Spleen (tissue), 11 donors: ENCODE measurements at regions not wholly inside any gene's neighbourhood (a gene's known extent, or its start where the extent isn't known, plus 50 kb on each side); places are given as distances from the start of the nearest gene placed in this dataset.

ENCODE experiments used
- DNase-seq: peaks from one replicate; pipeline ENCODE4 v3.0.0-alpha.2; 2020
- H3K27ac ChIP-seq, 8 donors: fragments of 200-600 bp; sonication (generic) in 7 of 8; 1 replicate in 4 of 8; 2 replicates in 4 of 8; pipeline versions ENCODE4 v1.5.0 to v1.8.0; 2016 to 2021; ENCODE audit warnings: inconsistent platforms in 4 of 8, mild to moderate bottlenecking in 4 of 8, moderate library complexity in 1 of 8
- H3K27me3 ChIP-seq, 7 donors: fragments of 200-600 bp; sonication (generic) in 6 of 7; replicated peaks in 1 of 7; 1 replicate in 4 of 7; 2 replicates in 3 of 7; pipeline versions ENCODE4 v1.5.0 to v1.8.0; 2016 to 2021; ENCODE audit warnings: inconsistent platforms in 3 of 7, mild to moderate bottlenecking in 1 of 7
- H3K36me3 ChIP-seq, 6 donors: fragments of 200-600 bp; sonication (generic) in 5 of 6; 1 replicate in 4 of 6; 2 replicates in 2 of 6; pipeline versions ENCODE4 v1.5.0 to v1.8.0; 2016 to 2021; ENCODE audit warnings: inconsistent platforms in 2 of 6
- H3K4me1 ChIP-seq, 6 donors: fragments of 200-600 bp; sonication (generic) in 5 of 6; 1 replicate in 3 of 6; 2 replicates in 3 of 6; pipeline versions ENCODE4 v1.5.0 to v1.8.0; 2016 to 2021; ENCODE audit warnings: inconsistent platforms in 3 of 6
- H3K4me3 ChIP-seq, 8 donors: fragments of 200-600 bp; sonication (generic) in 7 of 8; 1 replicate in 4 of 8; 2 replicates in 4 of 8; pipeline versions ENCODE4 v1.5.0 to v1.8.0; 2016 to 2021; ENCODE audit warnings: inconsistent platforms in 4 of 8, mild to moderate bottlenecking in 4 of 8, moderate library complexity in 2 of 8
- H3K9me3 ChIP-seq, 8 donors: fragments of 200-600 bp; sonication (generic) in 7 of 8; 1 replicate in 4 of 8; 2 replicates in 4 of 8; pipeline versions ENCODE4 v1.5.0 to v1.8.0; 2016 to 2021; ENCODE audit warnings: inconsistent platforms in 4 of 8
- POLR2A ChIP-seq, 3 donors: fragments of 450-650 bp; IDR thresholded peaks; one replicate each; pipeline ENCODE4 v1.5.1; 2017; ENCODE audit warnings: antibody characterized with exemption in 3 of 3, mild to moderate bottlenecking in 1 of 3
- POLR2AphosphoS5 ChIP-seq, 3 donors: sonication (generic); formaldehyde crosslinking; IDR thresholded peaks; one replicate each; pipeline ENCODE4 v1.5.1; 2017; ENCODE audit warnings: antibody characterized with exemption in 3 of 3
- WGBS, 5 donors: extraction: QIAGEN DNeasy Blood & Tissue Kit in 3 of 5; methylation state at CpG; one replicate each; pipeline versions ENCODE4 v1.1.5 to v1.1.7; 2013 to 2018; 5-methylcytosine and 5-hydroxymethylcytosine counted together
- intact Hi-C: fragments of 100-400 bp; cut with DNase I; formaldehyde crosslinking; loops from one replicate; pipeline ENCODE4 v1.15.0; 2023; ENCODE audit warnings: low total_unique reads
- TF ChIP-seq, protein P1 (sequence below), 11 experiments: fragments of 200-600 bp in 7 of 11; fragments of 450-650 bp in 4 of 11; sonication (generic) in 4 of 11; IDR thresholded peaks in 8 of 11; conservative IDR thresholded peaks in 3 of 11; 1 replicate in 7 of 11; 2 replicates in 4 of 11; pipeline versions ENCODE4 v1.4.0 to v1.8.0; 2016 to 2021; ENCODE audit warnings: antibody characterized with exemption in 11 of 11, inconsistent platforms in 4 of 11, mild to moderate bottlenecking in 1 of 11
- donor health status: healthy with polysubstance abuse.
- donor health status: DM: no; HTN: no; CAD: no; lungs with moderate emphysema.
- donor health status: DM: no; HTN: no; CAD: no.
- donor health status: Bipolar disorder and iron deficiency.
- donor health status: healthy.
- donor health status: DM: no; HTN: no; CAD: no.
- donor health status: DM: yes; HTN: yes; CAD: no.

DNA sequence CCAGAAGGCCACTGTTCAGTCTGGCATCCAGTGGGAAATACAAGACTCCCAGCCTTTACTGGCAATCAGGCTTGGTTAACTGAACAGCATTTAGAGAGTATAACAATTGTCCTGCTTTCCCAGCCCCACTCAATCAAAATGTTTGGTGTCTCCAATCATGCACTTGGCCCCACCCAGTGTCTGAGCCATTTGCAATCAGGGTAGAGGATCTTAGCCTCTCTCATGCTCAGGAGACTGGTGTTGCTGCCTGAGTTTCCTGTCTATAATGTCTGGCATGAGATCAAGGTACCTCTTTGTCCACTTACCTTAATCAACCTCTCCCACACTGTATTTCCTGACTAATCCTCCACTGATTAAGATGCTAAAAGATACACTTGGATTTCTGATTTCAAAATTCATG, 290.2 kb upstream of the GHITM start:
- Histone ChIP-seq H3K27me3 (no peaks in the 10 kb centered on the region), H3K9me3 (peaks cover 0 to 11% (median 0%) of the 10 kb centered on the region in 8 donors), H3K4me1 (no peaks in the 10 kb centered on the region), H3K36me3 (no peaks in the 10 kb centered on the region), H3K27ac (no peak overlapping the region), H3K4me3 (no peak overlapping the region)
- TF ChIP-seq POLR2A (IDR thresholded peaks at IDR 0.05) (no peak), POLR2AphosphoS5 (IDR thresholded peaks at IDR 0.05) (no peak)
- TF ChIP-seq, protein P1, sequence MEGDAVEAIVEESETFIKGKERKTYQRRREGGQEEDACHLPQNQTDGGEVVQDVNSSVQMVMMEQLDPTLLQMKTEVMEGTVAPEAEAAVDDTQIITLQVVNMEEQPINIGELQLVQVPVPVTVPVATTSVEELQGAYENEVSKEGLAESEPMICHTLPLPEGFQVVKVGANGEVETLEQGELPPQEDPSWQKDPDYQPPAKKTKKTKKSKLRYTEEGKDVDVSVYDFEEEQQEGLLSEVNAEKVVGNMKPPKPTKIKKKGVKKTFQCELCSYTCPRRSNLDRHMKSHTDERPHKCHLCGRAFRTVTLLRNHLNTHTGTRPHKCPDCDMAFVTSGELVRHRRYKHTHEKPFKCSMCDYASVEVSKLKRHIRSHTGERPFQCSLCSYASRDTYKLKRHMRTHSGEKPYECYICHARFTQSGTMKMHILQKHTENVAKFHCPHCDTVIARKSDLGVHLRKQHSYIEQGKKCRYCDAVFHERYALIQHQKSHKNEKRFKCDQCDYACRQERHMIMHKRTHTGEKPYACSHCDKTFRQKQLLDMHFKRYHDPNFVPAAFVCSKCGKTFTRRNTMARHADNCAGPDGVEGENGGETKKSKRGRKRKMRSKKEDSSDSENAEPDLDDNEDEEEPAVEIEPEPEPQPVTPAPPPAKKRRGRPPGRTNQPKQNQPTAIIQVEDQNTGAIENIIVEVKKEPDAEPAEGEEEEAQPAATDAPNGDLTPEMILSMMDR (IDR thresholded peaks at IDR 0.05 in 8 of 11, conservative IDR thresholded peaks at IDR 0.05 in 3 of 11), result no peak
- intact Hi-C loops, result no loop called here
- DNase-seq, result no peak

DNA sequence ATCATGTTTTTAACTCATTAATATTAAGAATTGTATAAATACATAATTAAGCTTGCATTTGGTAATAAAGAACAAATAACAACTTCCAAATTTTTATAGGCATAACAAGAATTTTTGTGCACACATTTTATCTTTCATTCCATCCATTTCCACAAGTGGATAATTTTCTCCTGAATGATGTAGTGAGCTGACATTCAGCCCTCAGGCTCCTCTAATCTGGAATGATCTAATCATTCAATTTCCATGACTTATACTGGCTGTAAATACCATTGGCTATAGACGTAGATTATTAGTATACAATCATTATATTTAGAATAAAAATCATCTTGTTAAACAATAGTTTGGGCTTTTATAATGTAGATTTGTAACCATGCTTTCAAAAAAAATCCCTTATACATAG, 287.2 kb upstream of the GHITM start:
- 70 to 86% (median 79%) methylated on average over 1 of the region's 1 CpG for WGBS, 5 donors
- TF ChIP-seq, protein P1 (IDR thresholded peaks at IDR 0.05 in 8 of 11, conservative IDR thresholded peaks at IDR 0.05 in 3 of 11), result no peak
- TF ChIP-seq POLR2AphosphoS5 (IDR thresholded peaks at IDR 0.05) (no peak), POLR2A (IDR thresholded peaks at IDR 0.05) (no peak)
- no peaks in the 10 kb centered on the region for H3K4me1 ChIP-seq
- no peak overlapping the region for H3K4me3 ChIP-seq
- no peaks in the 10 kb centered on the region for H3K27me3 ChIP-seq
- no peak overlapping the region for H3K27ac ChIP-seq
- no peak for DNase-seq
- peaks cover 0 to 5% (median 0%) of the 10 kb centered on the region in 8 donors for H3K9me3 ChIP-seq
- intact Hi-C loops, result no loop called here
- H3K36me3 ChIP-seq, result no peaks in the 10 kb centered on the region

DNA sequence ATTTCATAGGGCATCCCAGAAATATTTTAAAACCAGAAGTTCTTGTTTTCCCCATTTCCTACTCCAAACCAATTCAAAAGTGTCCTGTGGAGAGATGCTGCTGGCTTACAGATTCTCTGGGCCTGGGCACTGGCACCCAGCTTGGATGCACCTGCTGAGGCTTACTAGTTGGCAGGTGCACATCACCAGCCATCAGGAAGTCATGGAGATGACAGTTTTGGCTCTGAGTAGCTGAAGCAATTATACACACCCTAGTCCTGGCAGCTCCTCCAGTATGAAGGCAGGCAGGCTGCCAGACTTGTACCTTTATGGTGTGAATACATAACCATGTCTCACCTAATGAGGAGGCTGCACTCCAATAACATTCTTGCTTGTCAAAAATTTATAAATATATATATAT, 276.6 kb upstream of the GHITM start:
- H3K4me1 ChIP-seq, result no peaks in the 10 kb centered on the region
- TF ChIP-seq, protein P1 (IDR thresholded peaks at IDR 0.05 in 8 of 11, conservative IDR thresholded peaks at IDR 0.05 in 3 of 11), result no peak
- TF ChIP-seq POLR2A (IDR thresholded peaks at IDR 0.05) (no peak), POLR2AphosphoS5 (IDR thresholded peaks at IDR 0.05) (no peak)
- H3K27me3 ChIP-seq, result peaks cover 0 to 15% (median 0%) of the 10 kb centered on the region in 7 donors
- DNase-seq, result no peak
- intact Hi-C loops, result no loop called here
- H3K9me3 ChIP-seq, result no peaks in the 10 kb centered on the region
- H3K27ac ChIP-seq, result no peak overlapping the region
- H3K4me3 ChIP-seq, result no peak overlapping the region
- H3K36me3 ChIP-seq, result no peaks in the 10 kb centered on the region

DNA sequence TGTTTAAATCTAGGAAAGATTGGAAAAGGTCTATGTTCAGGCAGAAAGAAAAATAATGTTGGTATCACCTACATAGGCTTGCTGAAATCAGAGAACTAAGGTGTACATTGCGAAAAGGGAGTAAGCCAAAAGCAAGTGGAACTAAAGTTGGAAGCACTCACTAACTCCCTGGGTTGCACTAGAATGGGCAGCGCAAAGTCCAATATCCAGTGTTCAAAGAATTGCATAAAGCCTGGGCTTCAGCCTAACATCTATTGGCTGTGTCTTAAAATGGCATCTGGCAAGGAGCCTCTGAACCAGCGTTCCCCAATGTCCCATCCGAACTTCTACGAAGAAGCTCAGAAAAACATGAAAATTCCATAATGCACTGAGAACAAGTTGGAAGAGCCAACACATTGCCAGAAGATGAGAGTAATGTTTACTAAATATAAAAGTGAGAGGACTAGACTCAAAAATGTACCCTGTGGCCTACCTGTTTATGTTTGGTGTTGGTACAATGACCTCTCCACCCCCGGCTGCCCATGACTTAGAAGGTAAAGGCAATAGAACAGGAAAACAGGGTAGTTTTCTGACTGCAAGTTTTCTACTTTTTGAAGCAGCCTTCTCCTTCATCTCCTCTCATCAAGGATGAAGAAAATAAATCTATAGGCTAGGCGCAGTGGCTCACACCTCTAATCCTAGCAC, 275.9 kb upstream of the GHITM start:
- no peaks in the 10 kb centered on the region for H3K36me3 ChIP-seq
- no peak overlapping the region for H3K27ac ChIP-seq
- H3K4me1 ChIP-seq, result no peaks in the 10 kb centered on the region
- DNase-seq, result no peak
- 89 to 96% (median 92%) methylated on average over 7 of the region's 7 CpGs for WGBS, 5 donors
- TF ChIP-seq, protein P1 (IDR thresholded peaks at IDR 0.05 in 8 of 11, conservative IDR thresholded peaks at IDR 0.05 in 3 of 11), result no peak
- no peak for TF ChIP-seq POLR2A (IDR thresholded peaks at IDR 0.05)
- no peak for TF ChIP-seq POLR2AphosphoS5 (IDR thresholded peaks at IDR 0.05)
- no peak overlapping the region for H3K4me3 ChIP-seq
- intact Hi-C loops, result no loop called here
- H3K27me3 ChIP-seq, result peaks cover 0 to 15% (median 0%) of the 10 kb centered on the region in 7 donors
- no peaks in the 10 kb centered on the region for H3K9me3 ChIP-seq
